Epidermal melanocyte (primary cell): ENCODE measurements at regions not wholly inside any gene's neighbourhood (a gene's known extent, or its start where the extent isn't known, plus 50 kb on each side); places are given as distances from the start of the nearest gene placed in this dataset.

Experiments
- DNase-seq: peaks from one replicate; pipeline ENCODE4 v3.0.0; 2011; ENCODE audit warnings: low spot score; ENCODE audit not compliant: insufficient read length

GRCh38 chr2:190783513-190784263 is 96.9 kb upstream of the GLS start:
- DNase-seq: no peak

- DNase-seq: no peak
Measured at GRCh38 chr2:190785334-190785733, 95.3 kb upstream of the GLS start.

DNA sequence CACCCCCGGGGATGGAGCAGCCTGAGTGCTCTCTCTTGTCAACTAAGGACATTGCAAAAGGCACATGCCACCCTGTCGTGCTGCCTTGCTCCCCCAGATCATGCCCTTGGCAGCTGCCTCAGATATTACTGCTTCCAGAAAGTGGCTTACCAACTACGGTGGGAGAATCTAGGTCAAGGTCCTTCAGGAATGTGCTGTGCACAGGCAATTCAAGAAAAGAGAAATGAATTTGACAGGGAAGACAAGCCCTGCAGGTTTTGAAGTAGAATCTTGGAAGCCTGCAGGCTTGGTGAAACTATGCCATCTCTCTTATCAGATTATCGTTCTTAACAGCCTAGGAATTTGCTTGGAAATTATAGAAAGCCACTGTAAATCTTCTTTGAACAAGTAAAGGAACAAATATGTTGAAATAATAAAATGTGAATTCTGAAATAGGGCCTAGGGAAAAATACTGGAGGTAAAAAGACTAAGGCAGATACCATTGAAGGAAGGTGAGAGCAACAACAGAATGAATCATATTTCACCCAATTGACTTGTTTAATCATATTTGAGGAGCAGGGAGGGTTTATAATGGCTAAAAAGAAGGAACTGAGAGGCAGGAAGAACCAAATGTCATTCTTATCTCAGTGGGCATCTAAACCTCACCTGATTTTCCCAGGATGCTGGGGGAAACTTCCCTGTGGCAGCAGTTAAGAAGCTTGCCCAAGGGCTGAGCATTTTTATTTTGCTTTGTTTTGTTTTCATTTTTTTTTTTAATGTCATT is 94.0 kb upstream of the GLS start:
- DNase-seq: no peak

- DNase-seq: no peak
Measured at GRCh38 chr2:190787743-190788235, 92.8 kb upstream of the GLS start.

- no peak for DNase-seq
Measured at GRCh38 chr2:190789074-190790004, 91.3 kb upstream of the GLS start.

GRCh38 chr2:190791347-190791975 is 89.2 kb upstream of the GLS start:
- no peak for DNase-seq

DNA sequence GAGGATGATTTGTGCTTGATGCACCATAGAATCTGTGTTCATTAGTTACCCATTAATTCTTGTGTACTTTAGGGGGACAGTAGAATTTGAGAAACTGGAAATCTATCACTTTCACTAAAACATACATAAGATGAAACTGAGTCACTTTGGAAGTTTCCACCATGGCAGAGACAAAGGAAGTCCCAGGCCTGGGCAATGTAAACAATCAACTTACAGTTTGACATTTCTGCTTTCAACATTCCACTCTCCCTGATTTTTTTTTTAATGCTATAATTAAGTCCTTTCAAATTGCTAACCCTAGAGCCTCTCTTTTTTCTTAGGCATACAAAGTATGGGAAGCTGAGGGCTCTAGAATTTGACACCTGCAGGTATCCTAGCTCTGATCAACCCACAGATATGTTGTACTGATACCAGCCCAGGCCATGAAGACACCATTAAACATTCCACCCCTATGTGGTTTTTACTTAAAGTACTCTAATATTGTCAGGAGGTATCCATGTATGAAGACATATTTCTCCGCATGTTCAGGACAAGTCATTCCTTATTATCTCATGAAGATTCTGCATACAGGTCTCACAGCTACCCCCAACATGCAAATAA is 88.5 kb upstream of the GLS start:
- no peak for DNase-seq

GRCh38 chr2:190792956-190793888 is 87.4 kb upstream of the GLS start:
- no peak for DNase-seq

DNA sequence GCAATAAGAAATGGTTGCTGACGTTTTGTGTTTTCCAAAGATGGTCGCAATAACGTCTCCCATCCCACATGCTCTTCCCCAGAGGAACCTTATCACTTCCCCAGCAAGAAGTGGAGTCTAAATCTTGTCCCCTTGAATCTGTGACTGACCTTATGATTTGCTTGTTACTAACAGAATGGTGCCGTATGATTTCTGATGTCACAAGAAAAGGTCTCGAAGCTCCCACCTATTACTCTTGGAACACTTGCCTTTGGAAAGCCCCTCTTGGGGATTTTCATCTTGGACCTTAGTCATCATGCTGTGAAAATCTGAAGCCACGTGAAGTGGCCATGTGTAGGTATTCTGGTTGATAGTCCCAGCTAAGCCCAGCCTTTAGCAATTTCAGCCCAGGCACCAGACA is 86.2 kb upstream of the GLS start:
- DNase-seq: no peak

DNA sequence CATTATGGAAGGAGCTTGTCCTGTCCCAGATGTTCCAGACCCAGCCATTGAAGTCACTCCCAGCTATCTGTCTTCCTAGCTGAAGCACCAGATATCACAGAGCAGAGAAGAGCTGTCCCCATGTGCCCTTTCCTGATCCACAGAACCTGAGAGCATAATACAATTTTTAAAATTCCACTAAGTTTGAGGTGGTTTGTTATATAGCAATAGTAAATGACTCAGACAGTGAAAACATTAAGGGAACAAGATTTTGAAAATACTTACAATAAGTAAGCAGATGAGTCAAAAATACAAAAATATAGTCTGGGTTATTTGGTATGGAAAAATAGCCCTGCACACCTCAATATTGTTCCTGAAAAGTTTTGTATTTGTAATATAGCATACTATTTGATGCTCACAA is 85.8 kb upstream of the GLS start:
- DNase-seq: no peak

GRCh38 chr2:190795686-190796085 is 84.9 kb upstream of the GLS start:
- no peak for DNase-seq

- no peak for DNase-seq
Measured at GRCh38 chr2:190799999-190800398, 80.6 kb upstream of the GLS start.

- DNase-seq: no peak
Measured at GRCh38 chr2:190800528-190800927, 80.1 kb upstream of the GLS start.

- no peak for DNase-seq
Measured at GRCh38 chr2:190802129-190802528, 78.5 kb upstream of the GLS start.

DNA sequence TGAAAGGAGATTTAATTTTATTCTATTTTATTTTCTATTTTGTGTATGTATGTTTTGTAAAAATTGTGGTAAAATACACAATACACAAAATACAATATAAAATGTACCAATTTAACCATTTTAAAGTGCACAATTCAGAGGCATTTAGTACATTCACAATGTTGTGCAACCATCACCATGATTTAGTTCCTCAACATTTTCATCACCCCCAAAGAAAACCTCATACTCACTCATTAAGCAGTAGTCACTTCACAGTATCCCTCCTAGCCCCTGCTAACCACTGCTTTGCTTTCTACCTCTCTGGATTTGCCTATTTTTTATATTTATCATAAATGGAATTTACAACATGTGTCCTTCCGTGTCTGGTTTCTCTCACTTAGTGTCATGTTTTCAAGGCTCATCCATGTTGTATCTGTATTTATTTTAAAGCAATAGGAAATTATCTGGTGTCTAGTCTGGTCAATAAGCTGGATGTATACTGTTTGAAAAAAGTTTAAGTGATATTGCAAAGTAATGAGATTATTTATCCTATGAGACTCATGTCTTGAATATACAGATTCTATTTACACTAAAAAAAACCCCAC is 77.9 kb upstream of the GLS start:
- DNase-seq: no peak

DNA sequence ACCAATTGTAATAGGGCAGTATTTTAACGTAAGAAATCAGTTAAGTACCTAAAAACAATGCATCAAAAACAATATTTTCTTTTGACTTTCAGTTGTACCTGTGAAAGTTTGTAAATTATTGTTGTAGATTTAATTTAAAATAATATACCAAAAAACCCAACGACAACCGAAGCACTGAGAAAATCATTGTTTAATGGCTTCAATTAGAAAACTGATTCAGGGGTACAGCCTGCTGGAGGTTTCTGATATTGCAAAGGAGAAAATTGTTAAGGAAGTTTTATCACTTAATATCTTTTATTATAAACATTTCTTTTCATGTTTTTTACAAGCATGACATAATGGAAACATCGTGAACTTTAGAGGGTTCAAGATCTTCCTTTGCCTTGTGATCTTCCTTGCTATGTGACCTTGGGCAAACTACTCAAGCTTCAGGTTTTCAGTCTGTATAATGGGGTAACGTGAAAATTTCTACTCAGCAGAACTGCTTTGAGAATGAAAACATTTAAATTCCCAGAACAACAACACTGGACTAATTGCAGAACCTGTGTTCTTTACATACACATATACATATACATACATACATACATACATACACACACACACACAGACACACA is 76.3 kb upstream of the GLS start:
- DNase-seq: no peak

DNA sequence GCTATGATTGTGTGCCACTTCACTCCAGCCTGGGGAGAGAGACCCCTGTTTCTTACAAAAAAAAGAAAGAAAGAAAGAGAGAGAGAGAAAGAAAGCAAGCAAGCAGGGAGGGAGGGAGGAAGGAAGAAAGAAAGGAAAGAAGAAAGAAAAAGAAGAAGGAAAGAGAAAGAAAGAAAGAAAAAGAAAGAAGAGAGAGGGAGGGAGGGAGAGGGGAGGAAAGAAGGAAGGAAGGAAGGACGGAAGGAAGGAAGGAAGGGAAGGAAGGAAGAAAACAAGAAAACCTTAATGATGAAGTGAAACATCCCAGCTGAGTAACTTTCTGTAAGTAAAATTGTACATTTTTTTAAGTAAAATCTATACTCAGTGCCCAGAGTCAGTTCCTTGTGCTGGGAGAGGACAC is 75.5 kb upstream of the GLS start:
- DNase-seq: no peak

DNA sequence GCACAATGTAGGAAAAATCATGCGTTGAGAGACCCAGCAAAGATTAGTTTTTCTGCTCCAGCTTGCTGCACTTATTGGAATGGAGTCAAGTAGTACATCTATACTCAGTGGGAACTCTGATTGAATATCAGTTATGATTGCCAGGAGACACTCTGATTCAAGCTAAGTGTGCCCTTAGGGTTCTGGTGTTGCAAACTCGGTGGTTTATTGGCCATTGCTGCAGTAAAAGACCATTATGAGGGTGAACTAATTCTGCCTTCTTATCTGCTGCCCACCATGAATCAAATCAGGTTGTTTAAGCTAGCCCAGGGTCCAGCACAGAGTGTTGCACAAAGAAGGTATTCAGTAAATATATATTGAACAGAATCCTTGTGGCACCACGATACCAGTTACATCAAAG is 74.8 kb upstream of the GLS start:
- no peak for DNase-seq

- no peak for DNase-seq
Measured at GRCh38 chr2:190807886-190808285, 72.7 kb upstream of the GLS start.
